HepG2 (cell line): ENCODE measurements at regions not wholly inside any gene's neighbourhood (a gene's known extent, or its start where the extent isn't known, plus 50 kb on each side); places are given as distances from the start of the nearest gene placed in this dataset.
A peak's percentile ranks its signal among the peaks of the same experiment; 100 is the strongest.

Experiments
- ARID4A ChIP-seq: sonication (generic); formaldehyde crosslinking; IDR thresholded peaks from 2 replicates; pipeline ENCODE4 v1.5.0; 2020; ENCODE audit warnings: mild to moderate bottlenecking, missing genetic modification reagents, borderline replicate concordance
- DRAP1 ChIP-seq: IDR thresholded peaks from 2 replicates; pipeline ENCODE4 v1.6.1; 2016; ENCODE audit warnings: missing genetic modification reagents, missing compliant biosample characterization
- NCOR1 ChIP-seq: fragments of 200-600 bp; sonication (generic); IDR thresholded peaks from 2 replicates; pipeline ENCODE4 v1.7.0; 2017; ENCODE audit warnings: antibody characterized with exemption, low read length, borderline replicate concordance
- NR1H2 ChIP-seq: sonication (generic); formaldehyde crosslinking; IDR thresholded peaks from 2 replicates; pipeline ENCODE4 v1.8.1; 2022; ENCODE audit warnings: low read depth, missing genetic modification reagents, borderline replicate concordance
- PCBP1 ChIP-seq: fragments of 200-400 bp; formaldehyde crosslinking; IDR thresholded peaks from 2 replicates; pipeline ENCODE4 v1.6.1; 2017; ENCODE audit warnings: mild to moderate bottlenecking, low read depth, low read length, borderline replicate concordance
- RNF219 ChIP-seq: sonication (generic); formaldehyde crosslinking; IDR thresholded peaks from 2 replicates; pipeline ENCODE4 v1.5.0; 2020; ENCODE audit warnings: mild to moderate bottlenecking, missing genetic modification reagents
- SAP130 ChIP-seq: IDR thresholded peaks from 2 replicates; pipeline ENCODE4 v1.6.1; 2016; ENCODE audit warnings: low read depth
- TFAP4 ChIP-seq: sonication (generic); IDR thresholded peaks from 2 replicates; pipeline ENCODE4 v1.6.1; 2016; ENCODE audit warnings: low read depth, borderline replicate concordance
- ZMYM3 ChIP-seq: sonication (generic); formaldehyde crosslinking; IDR thresholded peaks from 2 replicates; pipeline ENCODE4 v1.5.1; 2020; ENCODE audit warnings: mild to moderate bottlenecking, missing genetic modification reagents
- ZNF101 ChIP-seq: sonication (generic); formaldehyde crosslinking; IDR thresholded peaks from 2 replicates; pipeline ENCODE4 v1.4.0; 2020; ENCODE audit warnings: mild to moderate bottlenecking, low read depth, missing genetic modification reagents, borderline replicate concordance
- ZNF280D ChIP-seq: sonication (generic); formaldehyde crosslinking; IDR thresholded peaks from 2 replicates; pipeline ENCODE4 v1.5.1; 2020; ENCODE audit warnings: mild to moderate bottlenecking, missing genetic modification reagents
- ZNF331 ChIP-seq: sonication (generic); formaldehyde crosslinking; IDR thresholded peaks from 2 replicates; pipeline ENCODE4 v1.4.0; 2020; ENCODE audit warnings: missing genetic modification reagents
- ZNF33B ChIP-seq: sonication (generic); formaldehyde crosslinking; IDR thresholded peaks from 2 replicates; pipeline ENCODE4 v1.5.1; 2020; ENCODE audit warnings: mild to moderate bottlenecking, missing genetic modification reagents
- ZNF629 ChIP-seq: sonication (generic); formaldehyde crosslinking; conservative IDR thresholded peaks from 2 replicates; pipeline ENCODE4 v1.5.0; 2020; ENCODE audit warnings: missing genetic modification reagents
- ZNF784 ChIP-seq: sonication (generic); formaldehyde crosslinking; IDR thresholded peaks from 2 replicates; pipeline ENCODE4 v1.5.1; 2020; ENCODE audit warnings: missing genetic modification reagents, mild to moderate bottlenecking, borderline replicate concordance
- ZNF839 ChIP-seq: sonication (generic); formaldehyde crosslinking; IDR thresholded peaks from 2 replicates; pipeline ENCODE4 v1.4.0; 2020; ENCODE audit warnings: missing genetic modification reagents, mild to moderate bottlenecking, borderline replicate concordance
- ZNF879 ChIP-seq: sonication (generic); formaldehyde crosslinking; IDR thresholded peaks from 2 replicates; pipeline ENCODE4 v1.8.1; 2023; ENCODE audit warnings: missing genetic modification reagents
- ZSCAN29 ChIP-seq: sonication (generic); formaldehyde crosslinking; conservative IDR thresholded peaks from 2 replicates; pipeline ENCODE4 v1.4.0; 2020; ENCODE audit warnings: mild to moderate bottlenecking, missing genetic modification reagents

- TF ChIP-seq ZNF331 (CRISPR knock-in tag): peak; percentile 80
- TF ChIP-seq ZMYM3: no peak
- 0 out of 2 replicates have a peak, but pooled peaks have one; percentile 13 for TF ChIP-seq ZNF280D (CRISPR knock-in tag)
- no peak for TF ChIP-seq NCOR1
- no peak for TF ChIP-seq ZSCAN29 (CRISPR knock-in tag)
- no peak for TF ChIP-seq PCBP1
- TF ChIP-seq ARID4A (CRISPR knock-in tag): no peak; the same call in 1 of the 2 replicates
- no peak for TF ChIP-seq ZNF784 (CRISPR knock-in tag)
- peak; percentile 25; the same call in 1 of the 2 replicates for TF ChIP-seq TFAP4
- TF ChIP-seq SAP130 (CRISPR knock-in tag): peak; percentile 84
- peak; percentile 75 for TF ChIP-seq DRAP1 (CRISPR knock-in tag)
- TF ChIP-seq ZNF33B (CRISPR knock-in tag): no peak
- TF ChIP-seq ZNF879: no peak
- no peak for TF ChIP-seq NR1H2
- TF ChIP-seq ZNF629 (CRISPR knock-in tag): no peak; the same call in 1 of the 2 replicates
- no peak for TF ChIP-seq ZNF101
- TF ChIP-seq RNF219 (CRISPR knock-in tag): no peak
- no peak for TF ChIP-seq ZNF839 (CRISPR knock-in tag)
These were observed 153.3 kb downstream of the IBTK start (continued) for GRCh38 chr6:82094166-82094806.
